IMR-90 (cell line): ENCODE measurements at regions not wholly inside any gene's neighbourhood (a gene's known extent, or its start where the extent isn't known, plus 50 kb on each side); places are given as distances from the start of the nearest gene placed in this dataset.

Experiments used
- ATAC-seq: fragments of 200-7000 bp; cut with Tn5 transposase; 2 replicates; pipeline ENCODE4 v1.9.1; 2020; ENCODE audit warnings: low read depth, mild to moderate bottlenecking, moderate library complexity
- BruUV-seq: library from RNA; stranded (reverse); fragments of 400-500 nt; replicated peaks from 2 replicates; lab custom pipeline; 2021; lab: Mats Ljungman, UMichigan
- CTCF ChIA-PET: fragments of 300-600 bp; formaldehyde crosslinking; extraction: SDS; loops from one replicate; lab custom pipeline; 2021; ENCODE audit warnings: antibody characterized with exemption; lab: Yijun Ruan, JAX
- POLR2A ChIA-PET: fragments of 300-600 bp; sonication (Branson Sonifier 250); formaldehyde crosslinking; loops from one replicate; lab custom pipeline; 2022; ENCODE audit warnings: antibody characterized with exemption; ENCODE audit not compliant: unreplicated experiment; lab: Charles Lee
- DNase-seq: peaks from one replicate; pipeline ENCODE4 v3.0.0; 2013
- H2AFZ ChIP-seq: replicated peaks from 2 replicates; pipeline ENCODE3; 2013; ENCODE audit warnings: low read length, mild to moderate bottlenecking; ENCODE audit not compliant: poor library complexity
- H2AK5ac ChIP-seq: 2 replicates; pipeline ENCODE4 v1.6.1; 2013; ENCODE audit warnings: low read depth, low read length, inconsistent platforms
- H2AK9ac ChIP-seq: replicated peaks from 2 replicates; pipeline ENCODE3; 2013; ENCODE audit warnings: mild to moderate bottlenecking, low read depth, low read length, moderate library complexity; ENCODE audit not compliant: poor library complexity
- H2BK120ac ChIP-seq: 2 replicates; pipeline ENCODE4 v1.6.1; 2013; ENCODE audit warnings: low read depth, low read length, inconsistent platforms
- H2BK15ac ChIP-seq: 3 replicates; pipeline ENCODE4 v1.6.1; 2013; ENCODE audit warnings: low read depth, low read length, inconsistent platforms
- H2BK20ac ChIP-seq: 2 replicates; pipeline ENCODE4 v1.6.1; 2013; ENCODE audit warnings: low read depth, mild to moderate bottlenecking, inconsistent platforms, low read length, moderate library complexity
- H2BK5ac ChIP-seq: 2 replicates; pipeline ENCODE4 v1.6.1; 2013; ENCODE audit warnings: mild to moderate bottlenecking, low read depth, low read length, inconsistent platforms; ENCODE audit not compliant: poor library complexity, severe bottlenecking
- H3K14ac ChIP-seq: replicated peaks from 2 replicates; pipeline ENCODE4 v1.6.1; 2013; ENCODE audit warnings: low read depth, low read length, inconsistent platforms
- H3K18ac ChIP-seq: 2 replicates; pipeline ENCODE4 v1.6.1; 2013; ENCODE audit warnings: low read depth, low read length, control low read depth
- H3K23ac ChIP-seq: 2 replicates; pipeline ENCODE4 v1.6.1; 2013; ENCODE audit warnings: low read depth, low read length, inconsistent platforms
- H3K27ac ChIP-seq: 2 replicates; pipeline ENCODE4 v1.5.1; 2013; ENCODE audit warnings: mild to moderate bottlenecking, control low read depth, low read length; ENCODE audit not compliant: insufficient read depth
- H3K27me3 ChIP-seq: 2 replicates; pipeline ENCODE4 v1.6.1; 2013; ENCODE audit warnings: low read length; ENCODE audit not compliant: control insufficient read depth, insufficient read depth
- H3K36me3 ChIP-seq: 2 replicates; pipeline ENCODE4 v1.6.1; 2013; ENCODE audit warnings: low read length, mixed read lengths; ENCODE audit not compliant: control insufficient read depth, insufficient read depth
- H3K4ac ChIP-seq: 2 replicates; pipeline ENCODE4 v1.6.1; 2013; ENCODE audit warnings: low read depth, low read length, inconsistent platforms
- H3K4me1 ChIP-seq: 2 replicates; pipeline ENCODE4 v1.6.1; 2013; ENCODE audit warnings: low read length, mixed read lengths; ENCODE audit not compliant: control insufficient read depth, insufficient read depth
- H3K4me2 ChIP-seq: 2 replicates; pipeline ENCODE4 v1.6.1; 2013; ENCODE audit warnings: low read depth, mild to moderate bottlenecking, control low read depth, low read length, moderate library complexity
- H3K4me3 ChIP-seq: 2 replicates; pipeline ENCODE4 v1.5.1; 2013; ENCODE audit warnings: low read depth, mild to moderate bottlenecking, control low read depth, low read length, moderate library complexity; ENCODE audit not compliant: insufficient read depth
- H3K56ac ChIP-seq: 2 replicates; pipeline ENCODE4 v1.6.1; 2013; ENCODE audit warnings: low read length, inconsistent platforms; ENCODE audit not compliant: insufficient read depth; ENCODE audit errors: extremely low read depth
- H3K79me1 ChIP-seq, 2 experiments: 2 replicates each; pipeline ENCODE4 v1.6.1; 2013; ENCODE audit warnings: low read length in 2 of 2, inconsistent platforms in 1 of 2, low read depth in 1 of 2
- H3K9ac ChIP-seq: 2 replicates; pipeline ENCODE4 v1.6.1; 2013; ENCODE audit warnings: low read depth, low read length, control low read depth
- H3K9me1 ChIP-seq: 2 replicates; pipeline ENCODE4 v1.6.1; 2013; ENCODE audit warnings: low read length, inconsistent platforms; ENCODE audit not compliant: insufficient read depth
- H3K9me3 ChIP-seq: 2 replicates; pipeline ENCODE4 v1.6.1; 2013; ENCODE audit warnings: low read length; ENCODE audit not compliant: control insufficient read depth, insufficient read depth
- H4K20me1 ChIP-seq: 2 replicates; pipeline ENCODE4 v1.6.1; 2013; ENCODE audit warnings: low read length, inconsistent platforms; ENCODE audit not compliant: insufficient read depth
- H4K5ac ChIP-seq: 2 replicates; pipeline ENCODE4 v1.6.1; 2013; ENCODE audit warnings: mild to moderate bottlenecking, low read depth, low read length, control low read depth
- H4K8ac ChIP-seq, 2 experiments: 2 replicates each; pipeline ENCODE4 v1.6.1; 2013; ENCODE audit warnings: low read depth in 2 of 2, low read length in 2 of 2, control low read depth in 1 of 2, inconsistent platforms in 1 of 2
- H4K91ac ChIP-seq: 2 replicates; pipeline ENCODE4 v1.6.1; 2013; ENCODE audit warnings: low read depth, low read length, inconsistent platforms; ENCODE audit not compliant: insufficient read depth
- BHLHE40 ChIP-seq: fragments of 150-350 bp; IDR thresholded peaks from 2 replicates; pipeline ENCODE4 v1.6.1; 2016; ENCODE audit warnings: mild to moderate bottlenecking, low read depth, low read length
- CEBPB ChIP-seq: IDR thresholded peaks from 2 replicates; pipeline ENCODE4 v1.6.1; 2012; ENCODE audit warnings: low read depth, low read length, improper control_type of control experiment
- CHD1 ChIP-seq: IDR thresholded peaks from 2 replicates; pipeline ENCODE4 v1.6.1; 2012; ENCODE audit warnings: low read depth, low read length, improper control_type of control experiment
- CTCF ChIP-seq: conservative IDR thresholded peaks from 2 replicates; pipeline ENCODE4 v1.5.1; 2012; ENCODE audit warnings: mild to moderate bottlenecking, low read depth, low read length, improper control_type of control experiment
- FOS ChIP-seq: fragments of 150-350 bp; IDR thresholded peaks from 2 replicates; pipeline ENCODE4 v1.6.1; 2016; ENCODE audit warnings: low read depth, low read length
- MAFK ChIP-seq: IDR thresholded peaks from 2 replicates; pipeline ENCODE4 v1.6.1; 2012; ENCODE audit warnings: low read depth, low read length, improper control_type of control experiment
- MAZ ChIP-seq: IDR thresholded peaks from 2 replicates; pipeline ENCODE4 v1.6.1; 2012; ENCODE audit warnings: low read depth, mild to moderate bottlenecking, low read length, improper control_type of control experiment, moderate library complexity, borderline replicate concordance
- MXI1 ChIP-seq: IDR thresholded peaks from 2 replicates; pipeline ENCODE4 v1.6.1; 2012; ENCODE audit warnings: low read depth, mild to moderate bottlenecking, low read length, moderate library complexity, borderline replicate concordance
- NFE2L2 ChIP-seq: fragments of 150-350 bp; IDR thresholded peaks from 2 replicates; pipeline ENCODE4 v1.6.1; 2016; ENCODE audit warnings: low read depth, mild to moderate bottlenecking, low read length
- POLR2A ChIP-seq: IDR thresholded peaks from 2 replicates; pipeline ENCODE4 v1.6.1; 2012; ENCODE audit warnings: mild to moderate bottlenecking, low read depth, low read length
- RAD21 ChIP-seq: IDR thresholded peaks from 2 replicates; pipeline ENCODE4 v1.6.1; 2012; ENCODE audit warnings: low read length, improper control_type of control experiment
- RCOR1 ChIP-seq: IDR thresholded peaks from 2 replicates; pipeline ENCODE4 v1.6.1; 2012; ENCODE audit warnings: mild to moderate bottlenecking, low read length, improper control_type of control experiment; ENCODE audit not compliant: insufficient replicate concordance
- RFX5 ChIP-seq: IDR thresholded peaks from 2 replicates; pipeline ENCODE4 v1.8.0; 2012; ENCODE audit warnings: low read depth, mild to moderate bottlenecking, low read length, moderate library complexity
- SMC3 ChIP-seq: fragments of 150-350 bp; IDR thresholded peaks from 2 replicates; pipeline ENCODE4 v1.6.1; 2016; ENCODE audit warnings: low read depth, mild to moderate bottlenecking, antibody characterized with exemption, low read length, moderate library complexity
- USF2 ChIP-seq: fragments of 150-350 bp; IDR thresholded peaks from 2 replicates; pipeline ENCODE4 v1.6.1; 2017; ENCODE audit warnings: mild to moderate bottlenecking, antibody characterized with exemption, low read length, low read depth
- WGBS, 2 experiments: methylation state at CpG; one replicate each; pipeline versions ENCODE4 v1.1.5 to v1.1.7; 2013; ENCODE audit warnings: missing lambda C conversion rate in 2 of 2; ENCODE audit not compliant: insufficient read length in 1 of 2; ENCODE audit errors: extremely low coverage in 2 of 2; 5-methylcytosine and 5-hydroxymethylcytosine counted together
- dilution Hi-C: fragments of 300-500 bp; cut with HindIII; formaldehyde crosslinking; loops from one replicate; pipeline ENCODE4 v1.14.3; 2018; ENCODE audit warnings: low sequenced_read_pairs; ENCODE audit not compliant: unreplicated experiment
- in situ Hi-C: fragments of 300-500 bp; cut with MboI; formaldehyde crosslinking; loops from 3 replicates; pipeline ENCODE4 v1.14.3; 2019; ENCODE audit warnings: low sequenced_read_pairs, inconsistent platforms, mixed read lengths
- intact Hi-C: fragments of 100-400 bp; cut with micrococcal nuclease; formaldehyde crosslinking; loops from 2 replicates; pipeline ENCODE4 v1.10.0; 2022
- TF ChIP-seq, protein P1 (sequence below): fragments of 150-350 bp; IDR thresholded peaks from 2 replicates; pipeline ENCODE4 v1.6.1; 2016; ENCODE audit warnings: low read depth, mild to moderate bottlenecking, low read length, moderate library complexity, borderline replicate concordance

GRCh38 chr2:52465287-52465686 is 1302.3 kb upstream of the CHAC2 start:
- dilution Hi-C loops, result no loop called here
- Histone ChIP-seq H3K9me3 (no peaks in the 10 kb centered on the region), H2BK15ac (no peak overlapping the region), H3K4me3 (no peak overlapping the region), H4K91ac (no peak overlapping the region), H3K4ac (no peak overlapping the region), H3K9ac (no peak overlapping the region), H3K18ac (peak overlapping the region; percentile 95; the same call in 1 of the 2 replicates), H3K4me1 (peaks cover 5% of the 10 kb centered on the region), H3K56ac (no peak overlapping the region), H2BK20ac (no peak overlapping the region), H2AK5ac (no peak overlapping the region), H3K27me3 (no peaks in the 10 kb centered on the region), H3K14ac (no peak overlapping the region), H3K79me1 (no peaks in the 10 kb centered on the region), H3K27ac (peak overlapping the region; percentile 6; the same call in 1 of the 2 replicates), H2BK120ac (no peak overlapping the region), H2BK5ac (peak overlapping the region; percentile 29), H4K5ac (no peak overlapping the region; the same call in 1 of the 2 replicates), H3K4me2 (no peak overlapping the region), H4K20me1 (no peaks in the 10 kb centered on the region), H2AFZ (no peak overlapping the region), H4K8ac (no peak overlapping the region), H3K23ac (no peak overlapping the region), H3K36me3 (no peaks in the 10 kb centered on the region), H3K9me1 (no peaks in the 10 kb centered on the region), H2AK9ac (no peak overlapping the region)
- in situ Hi-C loops, result no loop called here
- ATAC-seq (peak; percentile 81), DNase-seq (peak; percentile 37)
- CTCF ChIA-PET, result interaction anchor here (0.6 kb wide), 1 partner anchor 10 kb away, joined by 3 read pairs; no protein-coding TSS in a partner anchor
- no TSS peak for BruUV-seq
- intact Hi-C loops, result no loop called here
- POLR2A ChIA-PET, result no interaction called here
- WGBS, 2 experiments, result no CpG with 5 or more reads among the region's 3 CpGs
- TF ChIP-seq MAZ, result no peak
- no peak for TF ChIP-seq MXI1
- no peak for TF ChIP-seq CHD1
- TF ChIP-seq FOS, result no peak
- TF ChIP-seq NFE2L2, result no peak
- no peak for TF ChIP-seq CEBPB
- no peak for TF ChIP-seq BHLHE40
- no peak for TF ChIP-seq CTCF
- no peak for TF ChIP-seq RAD21
- TF ChIP-seq POLR2A, result no peak
- no peak for TF ChIP-seq MAFK
- TF ChIP-seq RCOR1, result no peak
- no peak for TF ChIP-seq USF2
- TF ChIP-seq, protein P1, sequence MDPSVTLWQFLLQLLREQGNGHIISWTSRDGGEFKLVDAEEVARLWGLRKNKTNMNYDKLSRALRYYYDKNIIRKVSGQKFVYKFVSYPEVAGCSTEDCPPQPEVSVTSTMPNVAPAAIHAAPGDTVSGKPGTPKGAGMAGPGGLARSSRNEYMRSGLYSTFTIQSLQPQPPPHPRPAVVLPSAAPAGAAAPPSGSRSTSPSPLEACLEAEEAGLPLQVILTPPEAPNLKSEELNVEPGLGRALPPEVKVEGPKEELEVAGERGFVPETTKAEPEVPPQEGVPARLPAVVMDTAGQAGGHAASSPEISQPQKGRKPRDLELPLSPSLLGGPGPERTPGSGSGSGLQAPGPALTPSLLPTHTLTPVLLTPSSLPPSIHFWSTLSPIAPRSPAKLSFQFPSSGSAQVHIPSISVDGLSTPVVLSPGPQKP, result no peak
- no peak for TF ChIP-seq RFX5
- no peak for TF ChIP-seq SMC3
